ENCODE measurements at regions not wholly inside any gene's neighbourhood (a gene's known extent, or its start where the extent isn't known, plus 50 kb on each side); places are given as distances from the start of the nearest gene placed in this dataset.

DNA sequence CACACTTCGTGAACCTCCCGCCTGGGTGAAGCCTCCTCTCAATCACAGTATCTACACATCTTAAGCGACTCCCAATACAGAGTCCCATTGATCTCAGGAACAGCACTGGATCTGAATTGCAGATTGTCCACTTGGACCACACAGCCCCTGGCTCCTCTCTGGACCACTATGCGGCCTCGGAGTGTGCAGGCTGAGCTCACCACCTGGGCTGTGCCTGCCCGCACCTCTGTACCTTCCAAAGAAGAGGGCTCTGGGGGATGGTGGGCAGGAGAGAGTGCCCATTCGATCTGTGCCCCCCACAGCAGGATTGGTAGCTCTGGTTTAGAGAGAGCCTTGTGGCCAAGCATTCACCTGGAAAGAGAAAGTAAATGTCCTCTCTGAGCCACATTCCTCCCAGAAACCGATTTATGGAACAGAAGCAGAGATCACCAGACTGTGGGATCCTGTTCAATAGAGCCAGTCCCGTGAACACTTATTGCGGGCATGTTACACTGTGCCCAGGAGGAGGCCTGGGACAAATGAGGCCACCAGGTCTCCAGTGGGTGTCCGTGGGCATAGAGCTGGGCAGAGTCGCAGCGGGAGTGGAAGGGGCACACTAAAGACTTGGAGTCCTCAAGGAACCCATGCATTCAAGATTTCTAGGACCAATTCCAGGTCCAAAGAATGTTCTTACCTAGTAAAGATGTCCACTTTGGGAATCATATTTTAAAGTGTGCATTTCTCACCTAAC is 141.6 kb upstream of the SOX1 start:
- no peak for DNase-seq (ENCODE audit: extremely low spot score, unreplicated experiment)
- no peaks in the 10 kb centered on the region for H3K36me3 Mint-ChIP-seq (ENCODE audit: unreplicated experiment)
- no peak overlapping the region for H3K4me3 Mint-ChIP-seq (ENCODE audit: unreplicated experiment)
- H3K4me1 Mint-ChIP-seq (ENCODE audit: unreplicated experiment): no peaks in the 10 kb centered on the region
- no peaks in the 10 kb centered on the region for H3K9me3 Mint-ChIP-seq (ENCODE audit: unreplicated experiment)
- no peak overlapping the region for H3K27ac Mint-ChIP-seq (ENCODE audit: unreplicated experiment)
- no peaks in the 10 kb centered on the region for H3K27me3 Mint-ChIP-seq (ENCODE audit: unreplicated experiment)
- TF ChIP-seq, protein P1, sequence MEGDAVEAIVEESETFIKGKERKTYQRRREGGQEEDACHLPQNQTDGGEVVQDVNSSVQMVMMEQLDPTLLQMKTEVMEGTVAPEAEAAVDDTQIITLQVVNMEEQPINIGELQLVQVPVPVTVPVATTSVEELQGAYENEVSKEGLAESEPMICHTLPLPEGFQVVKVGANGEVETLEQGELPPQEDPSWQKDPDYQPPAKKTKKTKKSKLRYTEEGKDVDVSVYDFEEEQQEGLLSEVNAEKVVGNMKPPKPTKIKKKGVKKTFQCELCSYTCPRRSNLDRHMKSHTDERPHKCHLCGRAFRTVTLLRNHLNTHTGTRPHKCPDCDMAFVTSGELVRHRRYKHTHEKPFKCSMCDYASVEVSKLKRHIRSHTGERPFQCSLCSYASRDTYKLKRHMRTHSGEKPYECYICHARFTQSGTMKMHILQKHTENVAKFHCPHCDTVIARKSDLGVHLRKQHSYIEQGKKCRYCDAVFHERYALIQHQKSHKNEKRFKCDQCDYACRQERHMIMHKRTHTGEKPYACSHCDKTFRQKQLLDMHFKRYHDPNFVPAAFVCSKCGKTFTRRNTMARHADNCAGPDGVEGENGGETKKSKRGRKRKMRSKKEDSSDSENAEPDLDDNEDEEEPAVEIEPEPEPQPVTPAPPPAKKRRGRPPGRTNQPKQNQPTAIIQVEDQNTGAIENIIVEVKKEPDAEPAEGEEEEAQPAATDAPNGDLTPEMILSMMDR (IDR thresholded peaks at IDR 0.05): no peak

DNA sequence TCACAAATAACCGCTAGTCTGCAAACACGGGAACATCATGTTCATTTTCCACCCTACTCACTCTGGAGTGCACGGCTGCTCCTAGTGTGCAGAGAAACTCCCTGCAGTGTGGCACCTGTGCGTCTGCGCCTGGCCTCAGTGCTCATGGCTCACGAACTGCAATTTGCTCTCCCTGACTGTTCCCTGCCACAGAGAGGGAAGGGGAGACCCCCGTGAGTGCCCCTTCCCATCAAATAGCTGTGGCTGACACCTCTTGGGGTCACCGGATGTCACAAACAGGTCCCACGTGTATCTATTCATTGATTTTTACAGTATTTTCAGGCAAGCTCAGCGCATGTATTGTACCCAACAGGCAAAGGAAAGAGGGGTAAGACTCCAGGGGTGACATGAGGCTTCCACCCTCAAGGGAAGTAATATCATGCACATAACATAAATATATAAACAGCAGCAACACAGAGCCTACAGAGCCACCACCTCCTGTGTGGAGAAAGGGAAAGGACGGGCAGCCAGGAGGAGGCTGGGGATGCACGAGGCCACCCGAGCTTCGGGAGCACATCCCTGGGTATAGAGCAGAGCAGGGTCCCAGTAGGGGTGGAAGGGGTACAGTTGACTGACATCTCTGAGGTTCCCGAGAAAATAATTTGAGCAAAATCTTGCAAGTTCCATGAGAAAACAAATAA is 140.3 kb upstream of the SOX1 start:
- no peaks in the 10 kb centered on the region for H3K36me3 Mint-ChIP-seq (ENCODE audit: unreplicated experiment)
- DNase-seq (ENCODE audit: extremely low spot score, unreplicated experiment): no peak
- peaks cover 7% of the 10 kb centered on the region for H3K9me3 Mint-ChIP-seq (ENCODE audit: unreplicated experiment)
- no peak overlapping the region for H3K4me3 Mint-ChIP-seq (ENCODE audit: unreplicated experiment)
- no peak overlapping the region for H3K27ac Mint-ChIP-seq (ENCODE audit: unreplicated experiment)
- H3K27me3 Mint-ChIP-seq (ENCODE audit: unreplicated experiment): no peaks in the 10 kb centered on the region
- H3K4me1 Mint-ChIP-seq (ENCODE audit: unreplicated experiment): no peaks in the 10 kb centered on the region
- TF ChIP-seq, protein P1 (IDR thresholded peaks at IDR 0.05): no peak

DNA sequence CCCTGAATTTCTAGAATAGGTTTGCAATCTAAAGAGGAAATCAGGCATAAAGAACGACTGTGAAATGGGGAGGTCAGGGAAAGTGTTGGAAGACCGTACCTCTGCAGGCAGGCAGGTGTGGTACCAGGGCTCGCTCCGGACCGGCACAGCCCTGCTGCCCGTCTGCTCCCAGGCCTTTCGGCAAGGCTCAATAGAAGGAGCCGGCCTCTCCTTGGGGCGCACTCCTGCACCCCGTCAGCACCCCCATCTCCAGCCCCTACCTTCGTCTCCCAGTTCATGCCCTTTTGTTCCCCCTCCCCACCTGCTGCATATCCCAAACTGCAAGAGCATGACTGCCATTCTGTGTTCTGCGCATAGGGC is 139.8 kb upstream of the SOX1 start:
- Mint-ChIP-seq H3K36me3 (ENCODE audit: unreplicated experiment) (no peaks in the 10 kb centered on the region), H3K4me1 (ENCODE audit: unreplicated experiment) (no peaks in the 10 kb centered on the region), H3K4me3 (ENCODE audit: unreplicated experiment) (no peak overlapping the region), H3K27me3 (ENCODE audit: unreplicated experiment) (no peaks in the 10 kb centered on the region), H3K9me3 (ENCODE audit: unreplicated experiment) (peaks cover 7% of the 10 kb centered on the region), H3K27ac (ENCODE audit: unreplicated experiment) (no peak overlapping the region)
- DNase-seq (ENCODE audit: extremely low spot score, unreplicated experiment): no peak
- TF ChIP-seq, protein P1 (IDR thresholded peaks at IDR 0.05): no peak

DNA sequence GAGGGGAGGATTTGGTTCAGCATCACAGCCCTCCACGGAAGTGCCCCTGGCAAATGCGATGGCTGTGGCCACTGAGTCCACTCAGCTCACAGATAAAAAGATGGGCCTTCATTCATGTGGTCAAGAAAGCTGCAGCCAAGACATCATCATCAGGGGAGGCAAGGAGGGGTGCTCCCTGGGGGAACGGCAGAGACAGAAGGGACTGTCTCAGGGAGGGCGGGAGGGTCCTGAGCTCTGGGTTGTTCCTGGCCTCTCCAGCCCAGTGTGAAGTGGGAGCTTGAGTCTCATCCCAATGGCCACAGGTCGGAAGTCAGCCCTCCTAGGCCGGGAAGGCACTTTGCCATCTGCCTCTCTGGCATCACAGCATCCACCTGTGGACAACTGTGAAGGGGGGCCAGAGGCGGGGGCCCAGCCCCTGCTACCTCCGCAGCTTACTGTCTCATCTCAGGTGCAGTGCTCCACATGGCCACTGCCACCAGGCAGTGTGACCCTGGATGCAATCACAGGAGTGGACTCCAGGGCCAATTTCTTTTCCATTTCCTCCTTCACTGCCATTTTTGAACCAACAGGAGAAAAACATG is 137.8 kb upstream of the SOX1 start:
- Mint-ChIP-seq H3K9me3 (ENCODE audit: unreplicated experiment) (peaks cover 20% of the 10 kb centered on the region), H3K4me1 (ENCODE audit: unreplicated experiment) (no peaks in the 10 kb centered on the region), H3K4me3 (ENCODE audit: unreplicated experiment) (no peak overlapping the region), H3K27me3 (ENCODE audit: unreplicated experiment) (no peaks in the 10 kb centered on the region), H3K36me3 (ENCODE audit: unreplicated experiment) (no peaks in the 10 kb centered on the region), H3K27ac (ENCODE audit: unreplicated experiment) (no peak overlapping the region)
- TF ChIP-seq, protein P1 (IDR thresholded peaks at IDR 0.05): no peak
- no peak for DNase-seq (ENCODE audit: extremely low spot score, unreplicated experiment)

DNA sequence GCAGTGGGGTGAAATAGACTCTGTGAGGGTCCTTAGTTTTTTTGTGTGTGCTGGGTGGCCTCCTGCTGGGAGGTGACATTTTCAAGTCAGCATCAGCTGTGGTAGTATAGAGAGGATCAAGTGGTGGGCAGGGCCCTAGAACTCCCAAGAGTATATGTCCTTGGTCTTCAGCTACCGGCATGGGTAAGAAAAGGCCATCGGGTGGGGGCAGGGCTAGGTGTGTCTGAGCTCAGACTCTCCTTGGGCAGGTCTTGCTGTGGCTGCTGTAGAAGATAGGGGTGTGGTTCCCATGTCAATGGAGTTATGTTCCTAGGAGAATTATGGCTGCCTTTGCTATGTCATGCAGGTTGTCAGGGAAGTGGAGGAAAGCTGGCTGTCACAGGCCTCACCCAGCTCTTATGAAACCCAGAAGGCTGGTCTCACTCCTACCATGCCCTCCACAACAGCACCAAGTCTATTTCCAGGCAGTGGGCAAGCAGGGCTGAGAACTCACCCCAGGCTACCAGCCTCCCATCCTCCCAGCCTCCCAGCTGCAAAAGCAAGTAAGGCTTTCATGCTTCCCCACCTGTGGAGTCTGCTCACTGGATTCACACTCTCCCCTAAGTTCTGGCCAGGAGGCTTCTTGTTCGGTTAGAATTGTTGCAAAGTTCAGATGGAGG is 130.6 kb upstream of the SOX1 start:
- Mint-ChIP-seq H3K27ac (ENCODE audit: unreplicated experiment) (no peak overlapping the region), H3K4me3 (ENCODE audit: unreplicated experiment) (no peak overlapping the region), H3K27me3 (ENCODE audit: unreplicated experiment) (no peaks in the 10 kb centered on the region), H3K9me3 (ENCODE audit: unreplicated experiment) (peaks cover 12% of the 10 kb centered on the region), H3K36me3 (ENCODE audit: unreplicated experiment) (no peaks in the 10 kb centered on the region), H3K4me1 (ENCODE audit: unreplicated experiment) (no peaks in the 10 kb centered on the region)
- TF ChIP-seq, protein P1 (IDR thresholded peaks at IDR 0.05): no peak
- DNase-seq (ENCODE audit: extremely low spot score, unreplicated experiment): peak; percentile 57

Data from osteocyte (in vitro differentiated cells).